Karpas-422 (cell line): ENCODE measurements at regions not wholly inside any gene's neighbourhood (a gene's known extent, or its start where the extent isn't known, plus 50 kb on each side); places are given as distances from the start of the nearest gene placed in this dataset.

Source experiments
- DNase-seq: peaks from one replicate; pipeline ENCODE4 v3.0.0-alpha.2; 2015
- H2AFZ ChIP-seq: fragments of 200-600 bp; sonication (generic); 2 replicates; pipeline ENCODE4 v1.6.1; 2014; ENCODE audit warnings: antibody characterized with exemption, low read length, mixed read lengths
- H3K27ac ChIP-seq: fragments of 200-600 bp; sonication (generic); 2 replicates; pipeline ENCODE4 v1.5.1; 2014; ENCODE audit warnings: mild to moderate bottlenecking, low read length, moderate library complexity
- H3K27me3 ChIP-seq: fragments of 200-600 bp; sonication (generic); 2 replicates; pipeline ENCODE4 v1.6.1; 2014; ENCODE audit warnings: low read length, mixed read lengths
- H3K36me3 ChIP-seq: fragments of 200-600 bp; sonication (generic); 2 replicates; pipeline ENCODE4 v1.6.1; 2014; ENCODE audit warnings: low read length, mixed read lengths; ENCODE audit not compliant: insufficient read depth
- H3K4me1 ChIP-seq: fragments of 200-600 bp; sonication (generic); 2 replicates; pipeline ENCODE4 v1.6.1; 2014; ENCODE audit warnings: mild to moderate bottlenecking, low read length, mixed read lengths
- H3K4me2 ChIP-seq: fragments of 200-600 bp; sonication (generic); 2 replicates; pipeline ENCODE4 v1.6.1; 2014; ENCODE audit warnings: low read length, low read depth, mild to moderate bottlenecking; ENCODE audit not compliant: poor library complexity, severe bottlenecking
- H3K4me3 ChIP-seq: fragments of 200-600 bp; sonication (generic); 2 replicates; pipeline ENCODE4 v1.5.1; 2014; ENCODE audit warnings: mild to moderate bottlenecking, antibody characterized with exemption, low read length, mixed read lengths
- H3K79me2 ChIP-seq: fragments of 200-600 bp; sonication (generic); 2 replicates; pipeline ENCODE4 v1.6.1; 2014; ENCODE audit warnings: mild to moderate bottlenecking, low read length, mixed read lengths
- H3K9ac ChIP-seq: fragments of 200-600 bp; sonication (generic); 2 replicates; pipeline ENCODE4 v1.6.0; 2014; ENCODE audit warnings: low read length
- H3K9me2 ChIP-seq: fragments of 200-600 bp; sonication (generic), shearing (Covaris generic); replicated peaks from 2 replicates; pipeline ENCODE4 v1.6.0; 2014; ENCODE audit warnings: mild to moderate bottlenecking, low read length, moderate library complexity; ENCODE audit not compliant: insufficient read depth
- H3K9me3 ChIP-seq: fragments of 300-700, 200-600 bp; sonication (generic); 2 replicates; pipeline ENCODE4 v1.6.1; 2014; ENCODE audit warnings: low read length, mixed read lengths
- H4K20me1 ChIP-seq: fragments of 200-600 bp; sonication (generic); 2 replicates; pipeline ENCODE4 v1.6.1; 2014; ENCODE audit warnings: mild to moderate bottlenecking, antibody characterized with exemption, low read length, low read depth; ENCODE audit not compliant: insufficient read depth

- H3K79me2 ChIP-seq: no peaks in the 10 kb centered on the region
- H3K4me1 ChIP-seq: no peaks in the 10 kb centered on the region
- H3K4me3 ChIP-seq: no peak overlapping the region
- no peak overlapping the region for H3K4me2 ChIP-seq
- no peaks in the 10 kb centered on the region for H3K9me3 ChIP-seq
- H2AFZ ChIP-seq: no peak overlapping the region
- no peaks in the 10 kb centered on the region for H3K27me3 ChIP-seq
- no peak overlapping the region for H3K9ac ChIP-seq
- no peak overlapping the region for H3K27ac ChIP-seq
- H3K36me3 ChIP-seq: no peaks in the 10 kb centered on the region
- no peaks in the 10 kb centered on the region for H4K20me1 ChIP-seq
- no peaks in the 10 kb centered on the region for H3K9me2 ChIP-seq
- no peak for DNase-seq
Observed at GRCh38 chr12:108048686-108049085, 80.4 kb upstream of the WSCD2 start.

GRCh38 chr12:108050696-108051095 is 78.4 kb upstream of the WSCD2 start:
- no peak for DNase-seq
- Histone ChIP-seq H2AFZ (no peak overlapping the region), H3K4me2 (no peak overlapping the region), H3K9me2 (no peaks in the 10 kb centered on the region), H3K9me3 (no peaks in the 10 kb centered on the region), H3K9ac (no peak overlapping the region), H3K79me2 (no peaks in the 10 kb centered on the region), H4K20me1 (no peaks in the 10 kb centered on the region), H3K27me3 (no peaks in the 10 kb centered on the region), H3K27ac (no peak overlapping the region), H3K36me3 (no peaks in the 10 kb centered on the region), H3K4me3 (no peak overlapping the region), H3K4me1 (no peaks in the 10 kb centered on the region)

- Histone ChIP-seq H3K27me3 (no peaks in the 10 kb centered on the region), H3K36me3 (no peaks in the 10 kb centered on the region), H3K9me2 (no peaks in the 10 kb centered on the region)
Observed at GRCh38 chr12:108052260-108052659, 76.8 kb upstream of the WSCD2 start.

GRCh38 chr12:108053512-108053911 is 75.6 kb upstream of the WSCD2 start:
- no peaks in the 10 kb centered on the region for H3K9me2 ChIP-seq
- H3K9ac ChIP-seq: no peak overlapping the region
- no peaks in the 10 kb centered on the region for H4K20me1 ChIP-seq
- no peak overlapping the region for H3K4me3 ChIP-seq
- no peaks in the 10 kb centered on the region for H3K4me1 ChIP-seq
- no peaks in the 10 kb centered on the region for H3K9me3 ChIP-seq
- DNase-seq: no peak
- no peak overlapping the region for H2AFZ ChIP-seq
- H3K36me3 ChIP-seq: no peaks in the 10 kb centered on the region
- no peak overlapping the region for H3K4me2 ChIP-seq
- H3K27me3 ChIP-seq: no peaks in the 10 kb centered on the region
- no peaks in the 10 kb centered on the region for H3K79me2 ChIP-seq
- no peak overlapping the region for H3K27ac ChIP-seq

More at GRCh38 chr12:108052260-108052659, 76.8 kb upstream of the WSCD2 start:
- DNase-seq: no peak
- Histone ChIP-seq H3K4me1 (no peaks in the 10 kb centered on the region), H3K9me3 (no peaks in the 10 kb centered on the region), H3K27ac (no peak overlapping the region), H4K20me1 (no peaks in the 10 kb centered on the region), H3K9ac (no peak overlapping the region), H3K79me2 (no peaks in the 10 kb centered on the region), H3K4me2 (no peak overlapping the region), H2AFZ (no peak overlapping the region), H3K4me3 (no peak overlapping the region)

DNA sequence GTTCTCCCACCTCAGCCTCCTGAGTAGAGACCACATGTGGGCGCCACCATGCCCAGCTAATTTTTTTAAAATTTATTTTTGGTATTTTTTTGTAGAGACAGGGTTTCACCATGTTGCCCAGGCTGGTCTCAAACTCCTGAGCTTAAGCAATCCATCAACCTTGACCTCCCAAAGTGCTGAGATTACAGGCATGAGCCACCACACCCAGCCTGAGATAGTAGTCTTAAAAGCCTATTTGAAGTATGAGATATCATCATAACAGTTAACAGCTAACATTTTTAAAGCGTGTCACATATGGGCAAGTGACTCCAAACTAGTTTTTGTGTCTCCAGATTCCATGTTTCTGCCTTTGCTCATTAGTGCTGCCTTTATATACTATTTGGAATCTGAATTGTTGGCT is 74.6 kb upstream of the WSCD2 start:
- Histone ChIP-seq H3K9me2 (no peaks in the 10 kb centered on the region), H3K27me3 (no peaks in the 10 kb centered on the region), H3K4me2 (no peak overlapping the region), H3K9me3 (no peaks in the 10 kb centered on the region), H3K4me3 (no peak overlapping the region), H3K9ac (no peak overlapping the region), H3K4me1 (no peaks in the 10 kb centered on the region), H4K20me1 (no peaks in the 10 kb centered on the region), H3K36me3 (no peaks in the 10 kb centered on the region), H3K27ac (no peak overlapping the region), H3K79me2 (no peaks in the 10 kb centered on the region), H2AFZ (no peak overlapping the region)
- no peak for DNase-seq

DNA sequence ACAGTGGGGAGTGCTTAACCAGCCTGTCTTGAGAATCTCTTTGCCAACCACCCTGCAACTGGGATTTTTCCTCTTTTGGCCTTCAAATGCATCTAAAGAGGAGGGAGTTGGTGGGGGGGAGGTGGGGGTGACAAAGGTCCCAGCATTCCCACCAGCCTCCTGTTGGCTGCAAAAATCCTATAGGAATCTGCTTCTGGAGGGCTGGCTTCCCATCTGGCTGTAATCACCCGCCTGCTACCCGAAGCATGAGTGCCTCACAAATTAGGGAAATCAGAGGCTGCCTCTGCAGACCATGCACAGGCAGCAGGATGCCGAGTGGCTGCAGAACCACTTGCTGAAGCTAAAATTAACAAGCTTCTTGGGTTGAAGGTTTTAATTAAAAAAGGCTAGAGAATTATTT is 73.9 kb upstream of the WSCD2 start:
- H3K4me2 ChIP-seq: no peak overlapping the region
- H3K27ac ChIP-seq: no peak overlapping the region
- no peak overlapping the region for H3K4me3 ChIP-seq
- no peak overlapping the region for H2AFZ ChIP-seq
- no peaks in the 10 kb centered on the region for H3K9me3 ChIP-seq
- H3K9ac ChIP-seq: no peak overlapping the region
- no peaks in the 10 kb centered on the region for H3K27me3 ChIP-seq
- no peaks in the 10 kb centered on the region for H3K9me2 ChIP-seq
- H3K4me1 ChIP-seq: no peaks in the 10 kb centered on the region
- DNase-seq: no peak
- H3K79me2 ChIP-seq: no peaks in the 10 kb centered on the region
- no peaks in the 10 kb centered on the region for H4K20me1 ChIP-seq
- no peaks in the 10 kb centered on the region for H3K36me3 ChIP-seq

- H3K9ac ChIP-seq: no peak overlapping the region
- no peaks in the 10 kb centered on the region for H4K20me1 ChIP-seq
- H3K4me2 ChIP-seq: no peak overlapping the region
- no peak overlapping the region for H2AFZ ChIP-seq
- no peaks in the 10 kb centered on the region for H3K4me1 ChIP-seq
- H3K9me3 ChIP-seq: no peaks in the 10 kb centered on the region
- H3K36me3 ChIP-seq: no peaks in the 10 kb centered on the region
- DNase-seq: no peak
- no peak overlapping the region for H3K27ac ChIP-seq
- no peaks in the 10 kb centered on the region for H3K79me2 ChIP-seq
- no peak overlapping the region for H3K4me3 ChIP-seq
- H3K9me2 ChIP-seq: no peaks in the 10 kb centered on the region
- no peaks in the 10 kb centered on the region for H3K27me3 ChIP-seq
Observed at GRCh38 chr12:108060067-108060466, 69.0 kb upstream of the WSCD2 start.

GRCh38 chr12:108060903-108061302 is 68.2 kb upstream of the WSCD2 start:
- Histone ChIP-seq H3K27me3 (no peaks in the 10 kb centered on the region), H3K4me2 (no peak overlapping the region), H3K9me3 (no peaks in the 10 kb centered on the region), H3K4me3 (no peak overlapping the region), H3K27ac (no peak overlapping the region), H3K4me1 (no peaks in the 10 kb centered on the region), H2AFZ (no peak overlapping the region), H4K20me1 (no peaks in the 10 kb centered on the region), H3K79me2 (no peaks in the 10 kb centered on the region), H3K9ac (no peak overlapping the region), H3K9me2 (no peaks in the 10 kb centered on the region), H3K36me3 (no peaks in the 10 kb centered on the region)
- no peak for DNase-seq

GRCh38 chr12:108063192-108063591 is 65.9 kb upstream of the WSCD2 start:
- H3K4me3 ChIP-seq: no peak overlapping the region
- H3K4me1 ChIP-seq: no peaks in the 10 kb centered on the region
- H3K4me2 ChIP-seq: no peak overlapping the region
- H2AFZ ChIP-seq: no peak overlapping the region
- H3K27ac ChIP-seq: no peak overlapping the region
- H3K27me3 ChIP-seq: no peaks in the 10 kb centered on the region
- no peak overlapping the region for H3K9ac ChIP-seq
- H3K79me2 ChIP-seq: no peaks in the 10 kb centered on the region
- peak; percentile 81 for DNase-seq
- no peaks in the 10 kb centered on the region for H3K9me2 ChIP-seq
- no peaks in the 10 kb centered on the region for H4K20me1 ChIP-seq
- no peaks in the 10 kb centered on the region for H3K36me3 ChIP-seq
- no peaks in the 10 kb centered on the region for H3K9me3 ChIP-seq
